Endodermal cell (in vitro differentiated cells): ENCODE measurements at regions not wholly inside any gene's neighbourhood (a gene's known extent, or its start where the extent isn't known, plus 50 kb on each side); places are given as distances from the start of the nearest gene placed in this dataset.

Source experiments
- DNase-seq: peaks from one replicate; pipeline ENCODE4 v3.0.0-alpha.2; 2017
- H3K27ac ChIP-seq: 2 replicates; pipeline ENCODE4 v1.5.1; 2013; ENCODE audit warnings: mild to moderate bottlenecking, low read depth, low read length, moderate library complexity
- H3K27me3 ChIP-seq: 2 replicates; pipeline ENCODE4 v1.6.1; 2013; ENCODE audit warnings: mild to moderate bottlenecking, low read length, moderate library complexity; ENCODE audit not compliant: insufficient read depth, control insufficient read depth, poor library complexity, severe bottlenecking
- H3K36me3 ChIP-seq: 2 replicates; pipeline ENCODE4 v1.7.0; 2013; ENCODE audit warnings: mild to moderate bottlenecking, low read length, moderate library complexity; ENCODE audit not compliant: control insufficient read depth, insufficient read depth
- H3K4me1 ChIP-seq: one replicate; pipeline ENCODE4 v1.7.0; 2013; ENCODE audit warnings: low read length; ENCODE audit not compliant: control insufficient read depth, insufficient read depth
- H3K4me3 ChIP-seq: 2 replicates; pipeline ENCODE4 v1.5.1; 2013; ENCODE audit warnings: mild to moderate bottlenecking, low read length, moderate library complexity
- H3K9ac ChIP-seq: 2 replicates; pipeline ENCODE4 v1.6.1; 2013; ENCODE audit warnings: mild to moderate bottlenecking, low read length, moderate library complexity; ENCODE audit not compliant: poor library complexity, severe bottlenecking; ENCODE audit errors: extremely low read depth
- H3K9me3 ChIP-seq: 2 replicates; pipeline ENCODE4 v1.6.1; 2013; ENCODE audit warnings: mild to moderate bottlenecking, low read length, moderate library complexity; ENCODE audit not compliant: control insufficient read depth
- H3K27ac Mint-ChIP-seq: 2 replicates; pipeline ENCODE4 v1.8.0; 2020; ENCODE audit warnings: mixed read lengths
- H3K27me3 Mint-ChIP-seq: 2 replicates; pipeline ENCODE4 v1.8.0; 2021; ENCODE audit warnings: mild to moderate bottlenecking, mixed read lengths; ENCODE audit not compliant: insufficient read depth
- H3K36me3 Mint-ChIP-seq: 2 replicates; pipeline ENCODE4 v1.8.0; 2020; ENCODE audit warnings: low read depth, mixed read lengths
- H3K4me1 Mint-ChIP-seq: 2 replicates; pipeline ENCODE4 v1.8.0; 2020; ENCODE audit warnings: mixed read lengths
- H3K4me3 Mint-ChIP-seq: 2 replicates; pipeline ENCODE4 v1.8.0; 2020; ENCODE audit warnings: mild to moderate bottlenecking, moderate library complexity, mixed read lengths
- H3K9me3 Mint-ChIP-seq: 2 replicates; pipeline ENCODE4 v1.8.0; 2020; ENCODE audit warnings: mild to moderate bottlenecking, mixed read lengths
- WGBS, 2 experiments: methylation state at CpG; one replicate each; pipeline versions ENCODE4 v1.1.5 to v1.1.7; 2013; ENCODE audit warnings: missing lambda C conversion rate in 2 of 2, mixed read lengths in 1 of 2; ENCODE audit not compliant: insufficient coverage in 1 of 2, insufficient read length in 1 of 2; 5-methylcytosine and 5-hydroxymethylcytosine counted together
- TF ChIP-seq, protein P1 (sequence below): fragments of 200-600 bp; sonication (generic); conservative IDR thresholded peaks from 2 replicates; pipeline ENCODE4 v1.5.0; 2021; ENCODE audit warnings: antibody characterized with exemption, mild to moderate bottlenecking

DNA sequence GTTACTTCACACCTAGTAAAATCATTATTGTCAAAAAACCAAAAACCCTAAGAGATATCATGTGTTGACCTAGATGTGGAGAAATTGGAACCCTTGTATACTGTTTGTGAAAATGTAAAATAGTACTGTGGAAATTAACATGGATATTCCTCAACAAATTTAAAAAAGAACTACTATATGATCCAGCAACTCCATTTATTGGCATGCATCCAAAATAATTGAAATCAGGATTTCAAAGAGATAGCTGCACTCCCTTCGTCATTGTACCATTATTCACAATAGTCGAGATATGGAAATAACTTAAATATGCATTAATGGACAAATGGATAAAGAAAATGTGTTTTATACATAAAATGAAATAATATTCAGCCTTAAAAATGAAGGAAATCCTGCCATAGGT lies 105.3 kb upstream of the ZC3H15 start:
- Histone ChIP-seq H3K4me3 (no peak overlapping the region), H3K27me3 (no peaks in the 10 kb centered on the region), H3K36me3 (no peaks in the 10 kb centered on the region), H3K9ac (no peak overlapping the region), H3K9me3 (peaks cover 10% of the 10 kb centered on the region), H3K27ac (no peak overlapping the region), H3K4me1 (no peaks in the 10 kb centered on the region)
- peaks cover 7% of the 10 kb centered on the region for H3K36me3 Mint-ChIP-seq
- H3K4me3 Mint-ChIP-seq, result no peak overlapping the region
- H3K27me3 Mint-ChIP-seq, result no peaks in the 10 kb centered on the region
- H3K27ac Mint-ChIP-seq, result no peak overlapping the region
- WGBS, 2 experiments, result 100% methylated on average over 1 of the region's 2 CpGs
- TF ChIP-seq, protein P1, sequence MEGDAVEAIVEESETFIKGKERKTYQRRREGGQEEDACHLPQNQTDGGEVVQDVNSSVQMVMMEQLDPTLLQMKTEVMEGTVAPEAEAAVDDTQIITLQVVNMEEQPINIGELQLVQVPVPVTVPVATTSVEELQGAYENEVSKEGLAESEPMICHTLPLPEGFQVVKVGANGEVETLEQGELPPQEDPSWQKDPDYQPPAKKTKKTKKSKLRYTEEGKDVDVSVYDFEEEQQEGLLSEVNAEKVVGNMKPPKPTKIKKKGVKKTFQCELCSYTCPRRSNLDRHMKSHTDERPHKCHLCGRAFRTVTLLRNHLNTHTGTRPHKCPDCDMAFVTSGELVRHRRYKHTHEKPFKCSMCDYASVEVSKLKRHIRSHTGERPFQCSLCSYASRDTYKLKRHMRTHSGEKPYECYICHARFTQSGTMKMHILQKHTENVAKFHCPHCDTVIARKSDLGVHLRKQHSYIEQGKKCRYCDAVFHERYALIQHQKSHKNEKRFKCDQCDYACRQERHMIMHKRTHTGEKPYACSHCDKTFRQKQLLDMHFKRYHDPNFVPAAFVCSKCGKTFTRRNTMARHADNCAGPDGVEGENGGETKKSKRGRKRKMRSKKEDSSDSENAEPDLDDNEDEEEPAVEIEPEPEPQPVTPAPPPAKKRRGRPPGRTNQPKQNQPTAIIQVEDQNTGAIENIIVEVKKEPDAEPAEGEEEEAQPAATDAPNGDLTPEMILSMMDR, result no peak
- peaks cover 17% of the 10 kb centered on the region for H3K9me3 Mint-ChIP-seq
- DNase-seq, result no peak
- H3K4me1 Mint-ChIP-seq, result no peaks in the 10 kb centered on the region

DNA sequence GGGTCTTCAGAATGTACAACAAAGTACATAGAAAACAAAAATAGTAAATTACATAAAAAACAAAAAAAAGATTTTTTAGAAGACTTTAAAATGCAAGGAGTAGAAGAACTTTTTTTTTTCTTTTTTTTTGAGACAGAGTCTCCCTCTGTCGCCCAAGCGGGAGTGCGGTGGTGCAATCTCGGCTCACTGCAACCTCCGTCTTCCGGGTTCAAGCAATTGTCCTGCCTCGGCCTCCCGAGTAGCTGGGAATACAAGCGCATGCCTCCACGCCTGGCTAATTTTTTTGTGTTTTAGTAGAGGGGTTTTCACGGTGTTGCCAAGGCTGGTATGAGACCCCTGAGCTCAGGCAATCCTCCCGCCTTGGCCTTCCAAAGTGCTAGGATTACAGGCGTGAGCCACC lies 104.5 kb upstream of the ZC3H15 start:
- peaks cover 9% of the 10 kb centered on the region for H3K36me3 Mint-ChIP-seq
- Histone ChIP-seq H3K27me3 (no peaks in the 10 kb centered on the region), H3K27ac (no peak overlapping the region), H3K9me3 (peaks cover 17% of the 10 kb centered on the region), H3K9ac (no peak overlapping the region), H3K4me1 (no peaks in the 10 kb centered on the region), H3K4me3 (no peak overlapping the region), H3K36me3 (no peaks in the 10 kb centered on the region)
- H3K9me3 Mint-ChIP-seq, result peaks cover 21% of the 10 kb centered on the region
- no peaks in the 10 kb centered on the region for H3K27me3 Mint-ChIP-seq
- H3K4me3 Mint-ChIP-seq, result no peak overlapping the region
- 83 to 94% methylated on average over 3 to 13 of the region's 13 CpGs for WGBS, 2 experiments
- no peak overlapping the region for H3K27ac Mint-ChIP-seq
- no peaks in the 10 kb centered on the region for H3K4me1 Mint-ChIP-seq
- TF ChIP-seq, protein P1, result no peak
- DNase-seq, result no peak

DNA sequence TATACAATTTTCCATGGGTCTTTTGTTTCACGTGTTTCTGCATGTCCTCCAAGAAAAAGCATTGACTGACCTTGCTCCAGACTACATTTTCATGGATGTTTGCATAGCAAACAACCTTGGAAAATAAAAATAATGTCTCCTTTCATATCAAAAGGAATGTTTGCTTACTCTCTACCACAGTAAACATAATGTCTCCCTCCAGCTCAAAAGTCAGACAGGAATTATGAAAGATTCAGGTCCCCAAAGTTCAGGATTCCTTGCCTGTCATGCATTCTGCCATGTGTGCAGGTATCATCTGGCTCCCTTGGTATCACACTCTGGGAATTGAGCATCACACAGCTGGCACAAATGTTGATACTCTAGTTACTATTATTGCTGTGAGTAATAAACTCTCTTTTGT lies 103.1 kb upstream of the ZC3H15 start:
- Histone ChIP-seq H3K9me3 (peaks cover 17% of the 10 kb centered on the region), H3K9ac (no peak overlapping the region), H3K27me3 (no peaks in the 10 kb centered on the region), H3K36me3 (no peaks in the 10 kb centered on the region), H3K27ac (no peak overlapping the region), H3K4me3 (no peak overlapping the region), H3K4me1 (no peaks in the 10 kb centered on the region)
- DNase-seq, result no peak
- no peak overlapping the region for H3K27ac Mint-ChIP-seq
- H3K36me3 Mint-ChIP-seq, result peaks cover 9% of the 10 kb centered on the region
- peaks cover 24% of the 10 kb centered on the region for H3K9me3 Mint-ChIP-seq
- H3K27me3 Mint-ChIP-seq, result no peaks in the 10 kb centered on the region
- H3K4me1 Mint-ChIP-seq, result no peaks in the 10 kb centered on the region
- TF ChIP-seq, protein P1, result no peak
- no peak overlapping the region for H3K4me3 Mint-ChIP-seq
- WGBS, 2 experiments, result 87 to 100% methylated on average over 1 of the region's 1 CpG
